NB4 (cell line): ENCODE measurements at regions not wholly inside any gene's neighbourhood (a gene's known extent, or its start where the extent isn't known, plus 50 kb on each side); places are given as distances from the start of the nearest gene placed in this dataset.
A peak's percentile ranks its signal among the peaks of the same experiment; 100 is the strongest.

Experiments used
- DNase-seq: peaks from one replicate; pipeline ENCODE4 v3.0.0; 2010; ENCODE audit warnings: low read depth
- H3K4me3 ChIP-seq: one replicate; pipeline ENCODE4 v1.5.1; 2011; ENCODE audit warnings: mild to moderate bottlenecking, low read depth, low read length, moderate library complexity
- CTCF ChIP-seq: IDR thresholded peaks from one replicate; pipeline ENCODE4 v1.5.1; 2012; ENCODE audit warnings: low read depth, low read length
- MAX ChIP-seq: IDR thresholded peaks from 2 replicates; pipeline ENCODE4 v1.6.1; 2011; ENCODE audit warnings: low read depth, low read length
- MYC ChIP-seq: IDR thresholded peaks from 2 replicates; pipeline ENCODE4 v1.6.1; 2011; ENCODE audit warnings: low read depth, low read length
- POLR2A ChIP-seq: IDR thresholded peaks from 2 replicates; pipeline ENCODE4 v1.6.1; 2011; ENCODE audit warnings: mild to moderate bottlenecking; ENCODE audit not compliant: insufficient read length; ENCODE audit errors: extremely low read depth

GRCh38 chr10:110415809-110416208 lies 81.9 kb upstream of the DUSP5 start:
- DNase-seq: no peak
- H3K4me3 ChIP-seq: no peak overlapping the region
- no peak for TF ChIP-seq POLR2A
- no peak for TF ChIP-seq MYC
- TF ChIP-seq MAX: no peak
- TF ChIP-seq CTCF: no peak

GRCh38 chr10:110416776-110417711 lies 80.7 kb upstream of the DUSP5 start:
- no peak for DNase-seq
- H3K4me3 ChIP-seq: no peak overlapping the region
- TF ChIP-seq MYC (no peak), CTCF (no peak), POLR2A (no peak)

- DNase-seq: no peak
- no peak overlapping the region for H3K4me3 ChIP-seq
- TF ChIP-seq MYC (no peak), MAX (no peak), POLR2A (no peak), CTCF (no peak)
These were observed 79.5 kb upstream of the DUSP5 start for GRCh38 chr10:110418218-110418617.

GRCh38 chr10:110419265-110419664 lies 78.4 kb upstream of the DUSP5 start:
- no peak overlapping the region for H3K4me3 ChIP-seq
- TF ChIP-seq CTCF: no peak
- TF ChIP-seq MAX: peak; percentile 68

GRCh38 chr10:110420401-110421193 lies 77.1 kb upstream of the DUSP5 start:
- H3K4me3 ChIP-seq: no peak overlapping the region
- TF ChIP-seq MYC: no peak
- TF ChIP-seq MAX: no peak
- no peak for TF ChIP-seq CTCF
- no peak for TF ChIP-seq POLR2A
- no peak for DNase-seq

More at GRCh38 chr10:110419265-110419664, 78.4 kb upstream of the DUSP5 start:
- peak; percentile 71 for DNase-seq
